LNCAP (cell line): ENCODE measurements at regions not wholly inside any gene's neighbourhood (a gene's known extent, or its start where the extent isn't known, plus 50 kb on each side); places are given as distances from the start of the nearest gene placed in this dataset.

Experiments used
- TF ChIP-seq, protein P1 (sequence below): fragments of 450-650 bp; IDR thresholded peaks from 2 replicates; pipeline ENCODE4 v1.5.1; 2017; ENCODE audit warnings: mild to moderate bottlenecking

DNA sequence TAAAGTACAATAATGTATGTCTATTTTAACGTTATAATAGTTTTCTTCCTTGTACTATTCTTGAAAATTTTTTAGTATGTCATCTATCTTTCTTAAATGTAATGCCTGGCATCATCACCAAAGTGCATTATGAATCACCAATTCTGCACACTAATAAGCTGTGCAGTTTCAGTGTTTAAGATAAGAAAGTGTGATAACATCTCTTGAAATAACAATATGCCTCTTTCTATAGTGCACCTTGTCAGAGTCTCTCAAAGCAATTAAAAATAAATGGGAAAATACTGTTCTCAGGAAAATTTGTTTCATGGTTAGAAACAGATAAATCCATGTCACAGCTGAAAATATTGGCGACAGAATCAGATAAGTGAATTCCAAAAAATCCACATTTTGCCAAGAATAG is 457.4 kb upstream of the PCDH10 start:
- TF ChIP-seq, protein P1, sequence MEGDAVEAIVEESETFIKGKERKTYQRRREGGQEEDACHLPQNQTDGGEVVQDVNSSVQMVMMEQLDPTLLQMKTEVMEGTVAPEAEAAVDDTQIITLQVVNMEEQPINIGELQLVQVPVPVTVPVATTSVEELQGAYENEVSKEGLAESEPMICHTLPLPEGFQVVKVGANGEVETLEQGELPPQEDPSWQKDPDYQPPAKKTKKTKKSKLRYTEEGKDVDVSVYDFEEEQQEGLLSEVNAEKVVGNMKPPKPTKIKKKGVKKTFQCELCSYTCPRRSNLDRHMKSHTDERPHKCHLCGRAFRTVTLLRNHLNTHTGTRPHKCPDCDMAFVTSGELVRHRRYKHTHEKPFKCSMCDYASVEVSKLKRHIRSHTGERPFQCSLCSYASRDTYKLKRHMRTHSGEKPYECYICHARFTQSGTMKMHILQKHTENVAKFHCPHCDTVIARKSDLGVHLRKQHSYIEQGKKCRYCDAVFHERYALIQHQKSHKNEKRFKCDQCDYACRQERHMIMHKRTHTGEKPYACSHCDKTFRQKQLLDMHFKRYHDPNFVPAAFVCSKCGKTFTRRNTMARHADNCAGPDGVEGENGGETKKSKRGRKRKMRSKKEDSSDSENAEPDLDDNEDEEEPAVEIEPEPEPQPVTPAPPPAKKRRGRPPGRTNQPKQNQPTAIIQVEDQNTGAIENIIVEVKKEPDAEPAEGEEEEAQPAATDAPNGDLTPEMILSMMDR, result no peak

DNA sequence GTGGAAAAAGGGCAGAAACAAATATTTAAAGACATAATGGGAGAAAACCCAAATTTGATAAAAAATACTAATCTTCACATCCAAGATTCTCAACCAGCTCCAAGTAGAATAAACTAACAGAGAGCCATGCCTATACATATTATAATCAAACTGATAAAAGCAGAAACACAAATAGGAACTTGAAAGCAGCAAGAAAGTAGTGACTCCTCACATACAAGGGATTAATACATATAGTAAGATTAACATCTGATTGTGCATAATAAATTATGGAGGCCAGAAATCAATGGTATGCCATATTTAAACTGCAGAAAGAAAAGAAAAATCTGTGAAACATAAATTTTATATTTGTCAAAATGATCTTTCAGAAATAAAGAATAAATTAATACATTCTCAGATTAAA is 454.3 kb upstream of the PCDH10 start:
- TF ChIP-seq, protein P1, result no peak

DNA sequence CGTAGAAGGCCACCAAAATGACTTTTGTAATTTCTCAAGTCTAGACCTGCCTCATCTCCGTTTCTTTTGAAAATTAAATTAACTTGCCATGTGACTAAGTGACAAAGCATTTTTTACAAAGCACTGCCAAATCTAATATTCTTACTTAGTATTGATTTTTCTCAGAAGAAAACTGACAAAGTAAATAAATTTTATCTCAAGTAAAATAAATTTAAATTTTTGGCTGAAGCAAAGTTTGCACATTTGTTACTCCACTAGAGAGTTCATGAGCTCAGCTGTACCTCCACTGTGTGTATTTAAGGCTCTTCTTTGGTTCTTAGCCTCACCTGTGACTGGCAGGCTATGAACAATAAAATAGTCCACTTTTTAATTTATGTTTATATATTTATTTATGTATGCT is 441.1 kb upstream of the PCDH10 start:
- TF ChIP-seq, protein P1, result no peak

DNA sequence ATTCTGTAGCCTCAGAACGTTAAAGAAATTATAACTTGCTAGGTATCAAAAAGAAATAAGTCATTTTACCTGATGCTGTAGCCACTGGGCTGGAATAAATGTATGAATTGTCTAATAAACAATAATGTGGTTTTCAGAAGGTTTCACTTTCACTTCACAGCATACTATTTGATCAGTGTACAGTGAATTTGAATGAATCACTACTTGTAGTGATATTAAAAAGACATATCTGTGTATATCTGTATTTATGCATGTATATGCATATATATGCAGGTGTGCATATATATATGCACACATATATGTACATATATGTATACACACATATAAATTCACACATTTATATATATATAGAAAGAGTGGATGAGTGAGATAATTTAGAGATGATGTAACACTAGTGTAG is 440.0 kb upstream of the PCDH10 start:
- TF ChIP-seq, protein P1, result no peak

DNA sequence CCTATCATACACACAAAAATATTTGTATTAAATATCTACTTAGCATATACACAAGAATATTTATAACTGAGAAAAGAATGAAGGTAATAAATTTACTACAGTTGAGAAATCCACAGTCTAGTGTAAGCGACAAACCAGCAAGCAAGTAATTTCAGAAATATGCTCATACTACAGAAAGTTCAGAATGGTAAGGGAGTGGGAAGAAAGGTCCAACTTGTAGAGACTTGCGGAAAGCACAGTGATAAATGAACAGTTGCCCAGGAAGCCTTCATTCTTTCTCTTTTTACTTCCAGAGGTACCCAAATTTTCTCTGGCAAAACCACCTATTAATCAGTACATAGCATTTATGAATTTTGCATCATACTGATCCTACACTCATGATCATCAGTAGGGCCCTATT is 438.1 kb upstream of the PCDH10 start:
- TF ChIP-seq, protein P1, result no peak

DNA sequence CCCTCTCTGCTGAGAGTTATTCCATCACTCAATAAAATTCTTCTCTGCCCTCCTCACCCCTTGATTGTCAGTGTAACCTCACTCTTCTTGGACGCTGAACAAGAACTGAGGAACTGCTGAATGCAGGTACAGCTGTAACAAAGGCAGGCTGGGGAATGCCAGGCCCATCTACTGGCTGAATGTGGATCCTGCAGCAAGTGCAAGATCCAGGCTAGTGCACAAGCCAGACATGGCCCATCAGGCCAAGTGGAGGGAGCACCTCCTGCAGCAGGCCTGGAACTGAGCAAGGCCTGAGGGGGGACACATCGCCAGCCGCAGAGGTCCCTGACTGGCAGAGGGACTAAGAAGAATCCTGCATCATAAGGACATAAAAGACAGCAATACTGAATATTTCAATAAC is 411.8 kb upstream of the PCDH10 start:
- TF ChIP-seq, protein P1, result no peak

DNA sequence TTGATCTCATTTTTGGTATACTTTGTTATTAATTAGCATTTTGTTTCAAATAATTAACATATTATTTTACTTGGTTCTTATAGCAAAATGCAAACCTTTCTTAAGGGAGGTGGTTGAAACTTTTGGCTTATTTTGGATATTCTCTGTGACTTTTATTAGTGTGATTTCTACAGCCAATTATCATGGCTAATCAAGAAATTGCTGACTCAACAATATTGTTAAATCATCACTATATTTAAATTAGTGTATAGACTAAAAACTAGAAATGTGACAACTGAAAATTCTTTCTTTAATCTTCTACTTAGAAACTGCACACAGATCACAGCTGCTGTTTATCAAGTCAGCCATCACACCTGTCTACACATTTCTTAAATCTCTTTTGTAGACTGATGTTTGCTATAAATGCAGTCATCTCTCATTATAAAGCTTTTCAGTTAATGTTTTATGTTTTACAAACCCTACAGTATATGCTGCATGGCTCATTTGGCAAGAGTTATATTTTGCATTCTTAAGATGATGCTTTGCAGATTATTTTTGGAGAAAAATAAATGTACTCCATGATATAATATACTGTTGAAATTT is 389.8 kb upstream of the PCDH10 start:
- TF ChIP-seq, protein P1, result no peak

DNA sequence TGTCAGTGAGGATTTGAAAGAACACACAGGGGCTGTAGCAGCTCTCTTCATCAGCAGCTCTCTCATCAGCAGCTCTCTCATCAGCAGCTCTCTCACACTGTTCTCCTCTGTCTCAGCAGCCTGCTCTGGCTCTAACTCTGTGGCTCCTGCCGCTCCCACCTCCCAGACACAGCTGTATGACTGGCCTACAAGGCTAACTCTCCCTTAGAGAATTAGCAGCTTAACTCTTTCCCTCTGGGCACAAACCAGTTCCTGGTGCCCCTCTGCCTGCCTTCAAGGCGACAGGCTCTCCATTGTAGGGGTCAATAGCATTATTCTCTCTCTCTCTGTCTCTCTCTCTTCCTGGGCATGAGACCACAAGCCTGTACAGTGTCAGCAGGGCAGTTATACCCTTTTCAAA is 385.6 kb upstream of the PCDH10 start:
- TF ChIP-seq, protein P1, result no peak
